ENCODE measurements at regions not wholly inside any gene's neighbourhood (a gene's known extent, or its start where the extent isn't known, plus 50 kb on each side); places are given as distances from the start of the nearest gene placed in this dataset.
"Not testable (repeated sequence)": the region's sequence is repeated elsewhere in the genome, so short reads cannot be mapped to it uniquely, and the experiment has no call there.

DNA sequence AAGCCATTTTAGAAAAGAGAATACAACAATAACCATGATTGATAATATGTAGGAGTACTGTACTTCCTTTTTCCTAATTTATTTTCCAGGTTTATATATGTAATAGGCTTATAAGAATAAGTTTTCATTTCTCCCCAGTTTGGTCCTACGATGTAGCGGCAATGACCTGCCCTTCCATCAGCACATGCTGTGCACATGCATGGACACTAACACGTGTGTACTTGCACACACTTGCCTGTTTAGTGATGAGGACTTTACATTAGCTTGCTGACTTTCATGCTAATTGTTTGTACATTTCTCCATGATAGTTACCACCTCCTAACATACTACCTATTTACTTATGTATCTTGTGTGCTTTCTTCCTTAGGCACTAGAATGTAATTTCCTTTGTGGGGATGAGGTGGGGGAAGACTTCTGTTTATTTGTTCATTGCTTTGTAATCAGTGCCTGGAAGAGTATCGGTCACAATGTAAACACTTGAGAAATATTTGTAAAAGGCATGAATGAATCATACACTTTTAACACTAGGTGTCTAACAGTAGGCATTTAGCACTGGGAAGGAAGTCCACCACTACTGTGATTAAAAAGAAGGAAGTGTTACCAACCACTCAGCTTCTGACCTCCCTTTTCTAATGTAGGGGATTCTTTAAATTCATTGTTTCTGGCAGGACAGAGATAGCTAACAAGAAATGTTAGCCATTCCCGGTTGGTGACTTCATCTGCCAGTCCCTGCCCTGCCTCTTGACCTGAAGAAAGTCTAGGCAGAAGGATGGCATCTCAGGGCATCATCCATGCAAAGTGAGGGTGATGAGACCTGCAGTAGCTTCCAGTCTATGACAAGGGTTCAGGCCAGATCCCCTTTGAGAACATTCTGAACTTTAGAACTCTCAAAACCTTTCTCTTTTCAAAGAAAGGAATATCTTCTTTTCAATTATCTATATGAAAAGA is 120.2 kb upstream of the RAB18 start:
- no peak for DNase-seq

DNA sequence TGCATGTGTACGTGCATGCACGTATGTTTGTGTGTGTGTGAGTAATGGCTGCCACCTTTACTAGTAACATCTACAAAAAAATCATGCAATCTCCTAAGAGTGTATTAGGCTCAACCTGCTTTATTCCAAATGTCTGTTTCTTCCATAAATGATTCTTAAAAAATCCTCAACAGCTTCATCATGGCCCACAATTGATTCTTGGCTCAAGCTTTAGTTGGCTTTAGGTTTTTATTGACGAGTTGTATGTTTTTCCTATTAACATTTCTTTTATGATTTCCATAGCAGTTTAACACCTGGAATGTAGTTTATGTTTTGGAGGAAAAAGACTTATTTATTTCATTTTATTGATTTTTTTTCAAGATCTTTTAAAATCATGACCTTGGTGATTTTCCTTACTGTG is 121.9 kb upstream of the RAB18 start:
- no peak for DNase-seq

DNA sequence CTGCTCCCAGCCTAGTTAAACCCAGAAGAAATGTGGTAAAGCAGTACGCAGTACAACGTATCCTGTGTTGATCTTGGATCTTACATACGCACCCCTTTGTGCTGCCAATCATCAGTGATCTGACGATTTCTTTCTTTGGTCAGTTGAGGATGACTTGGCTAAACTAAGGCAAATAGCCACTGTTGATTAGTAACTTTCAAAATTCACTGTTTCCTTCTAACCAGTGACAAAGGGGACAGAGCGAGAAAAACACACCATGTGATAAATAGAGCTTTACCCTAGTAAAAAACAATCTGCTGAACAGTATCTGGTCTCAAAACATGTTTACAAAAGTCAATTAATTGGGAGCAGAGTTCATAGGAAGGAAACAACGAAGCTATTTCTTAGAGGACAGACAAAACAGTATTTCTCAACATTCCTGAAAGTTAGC is 123.2 kb upstream of the RAB18 start:
- DNase-seq: no peak

DNA sequence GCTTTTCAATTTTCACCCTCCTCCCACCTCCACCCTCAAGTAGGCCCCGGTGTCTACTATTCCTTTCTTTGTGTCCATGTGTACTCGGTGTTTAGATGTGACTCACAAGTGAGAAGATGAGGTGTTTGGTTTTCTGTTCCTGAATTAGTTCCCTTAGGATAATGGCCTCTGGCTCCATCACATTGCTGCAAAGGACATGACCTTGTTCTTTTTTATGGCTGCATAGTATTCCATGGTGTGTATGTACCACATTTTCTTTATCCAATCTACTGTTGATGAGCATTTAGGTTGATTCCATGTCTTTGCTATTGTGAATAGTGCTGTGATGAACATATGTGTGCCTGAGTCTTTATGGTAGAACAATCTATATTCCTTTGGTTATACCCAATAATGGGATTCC is 125.1 kb upstream of the RAB18 start:
- not testable (repeated sequence) for DNase-seq

DNA sequence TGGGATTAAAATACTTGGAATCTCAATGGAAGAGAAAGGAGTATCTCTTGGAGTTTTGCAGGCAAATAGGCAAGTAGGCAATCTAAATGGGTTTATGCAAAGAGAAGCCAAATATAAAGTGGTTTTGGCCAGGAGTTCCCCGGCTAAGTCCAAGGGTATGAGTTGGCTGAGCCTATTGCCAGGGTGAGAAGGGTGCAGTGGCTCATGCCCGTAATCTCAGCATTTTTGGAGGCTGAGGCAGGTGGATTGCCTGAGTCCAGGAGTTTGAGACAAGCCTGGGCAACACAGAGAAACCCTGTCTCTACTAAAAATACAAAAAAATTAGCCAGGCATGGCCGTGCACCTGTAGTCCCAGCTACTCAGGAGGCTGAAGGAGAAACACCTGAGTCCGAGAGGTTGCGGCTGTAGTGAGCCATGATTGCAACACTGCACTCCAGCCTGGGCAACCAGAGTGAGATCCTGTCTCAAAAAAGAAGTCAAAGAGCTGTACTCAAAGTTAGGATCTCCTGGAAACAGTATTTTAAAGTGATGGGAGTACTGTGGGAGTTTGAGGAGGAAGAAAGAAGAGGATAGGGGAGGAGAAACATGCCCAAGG is 130.4 kb upstream of the RAB18 start:
- DNase-seq: no peak

DNA sequence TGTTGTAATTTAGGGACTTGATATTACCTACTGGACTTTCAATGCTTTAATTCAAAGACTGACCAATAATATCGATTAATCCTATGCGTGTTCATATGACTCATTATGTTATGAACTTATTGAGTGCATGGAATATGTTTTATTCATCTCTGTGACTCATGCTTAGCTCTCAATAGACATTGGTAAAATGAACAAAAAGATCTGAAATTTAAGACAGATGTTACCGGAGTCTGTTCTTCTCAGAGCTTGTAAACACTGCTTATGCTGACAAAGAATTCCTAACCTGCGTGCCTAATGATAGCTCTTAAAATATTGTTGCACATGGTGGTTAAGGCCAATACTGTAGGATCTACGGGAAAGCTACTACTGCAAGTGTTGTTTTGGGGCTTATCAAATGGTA is 131.5 kb upstream of the ACBD5 start:
- DNase-seq: no peak

DNA sequence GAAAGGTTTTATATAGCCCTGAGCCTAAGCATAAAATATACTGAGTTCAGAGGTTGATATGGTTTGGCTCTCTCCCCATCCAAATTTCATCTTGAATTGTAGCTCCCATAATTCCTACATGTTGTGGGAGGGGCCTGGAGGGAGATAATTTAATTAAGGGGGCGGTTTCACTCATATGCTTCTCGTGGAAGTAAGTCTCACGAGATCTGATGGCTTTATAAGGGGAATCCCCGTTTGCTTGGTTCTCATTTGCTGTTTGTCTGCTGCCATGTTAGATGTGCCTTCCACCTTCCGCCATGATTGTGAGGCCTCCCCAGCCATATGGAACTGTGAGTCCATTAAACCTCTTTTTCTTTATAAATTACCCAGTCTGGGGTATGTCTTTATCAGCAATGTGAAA is 130.8 kb upstream of the ACBD5 start:
- DNase-seq: not testable (repeated sequence)

DNA sequence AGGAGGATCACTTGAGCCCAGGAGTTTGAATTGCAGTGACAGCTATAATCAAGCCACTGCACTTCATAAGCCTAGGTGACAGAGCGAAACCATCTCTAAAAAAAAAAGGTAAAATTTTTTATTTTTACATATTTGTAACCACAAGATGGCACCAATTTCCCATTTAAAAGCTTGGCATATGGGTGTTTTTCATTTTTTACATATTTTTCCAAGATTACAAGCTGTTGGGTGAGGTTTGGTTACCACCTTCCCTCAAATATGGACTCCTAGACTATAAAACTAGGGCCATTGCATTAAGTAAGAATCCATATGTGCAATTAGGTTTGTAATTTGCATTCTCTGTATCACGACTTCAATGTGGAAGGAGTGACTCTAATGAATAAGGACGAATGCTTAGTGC is 129.3 kb upstream of the ACBD5 start:
- DNase-seq: no peak

DNA sequence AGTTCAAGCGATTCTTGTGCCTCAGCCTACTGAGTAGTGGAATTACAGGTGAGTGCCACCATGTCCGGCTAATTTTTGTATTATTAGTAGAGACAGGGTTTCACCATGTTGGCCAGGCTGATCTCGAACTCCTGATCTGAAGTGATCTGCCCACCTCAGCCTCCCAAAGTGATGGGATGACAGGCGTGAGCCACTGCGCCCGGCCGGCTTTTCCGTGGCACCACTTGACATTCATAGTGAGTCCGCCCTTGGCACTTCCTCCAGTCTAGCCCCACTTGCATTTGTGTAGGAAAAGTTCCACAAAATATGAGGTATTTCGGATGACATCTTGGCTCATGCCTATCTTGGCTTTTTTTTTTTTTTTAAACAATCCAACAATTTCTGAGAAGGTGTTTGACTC is 128.1 kb upstream of the ACBD5 start:
- no peak for DNase-seq

DNA sequence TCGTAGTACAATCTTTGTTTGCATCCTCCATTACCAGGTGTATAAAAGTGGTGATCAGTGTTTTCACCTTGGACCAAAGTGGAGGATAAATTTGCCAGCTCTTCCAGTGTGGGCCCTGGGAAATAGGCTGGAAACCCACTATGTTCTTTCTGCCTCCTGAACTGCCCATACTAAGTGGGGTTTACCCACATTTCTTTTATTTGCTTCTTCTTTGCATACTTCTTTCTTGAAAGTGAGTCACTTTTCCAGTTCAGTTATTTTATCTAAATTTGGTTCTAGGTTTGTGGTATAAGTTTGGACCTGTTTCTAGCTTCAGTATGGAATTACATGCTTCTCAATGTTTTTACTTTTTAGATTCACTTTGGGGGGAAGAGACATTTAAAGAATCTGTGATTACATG is 126.2 kb upstream of the ACBD5 start:
- no peak for DNase-seq

DNA sequence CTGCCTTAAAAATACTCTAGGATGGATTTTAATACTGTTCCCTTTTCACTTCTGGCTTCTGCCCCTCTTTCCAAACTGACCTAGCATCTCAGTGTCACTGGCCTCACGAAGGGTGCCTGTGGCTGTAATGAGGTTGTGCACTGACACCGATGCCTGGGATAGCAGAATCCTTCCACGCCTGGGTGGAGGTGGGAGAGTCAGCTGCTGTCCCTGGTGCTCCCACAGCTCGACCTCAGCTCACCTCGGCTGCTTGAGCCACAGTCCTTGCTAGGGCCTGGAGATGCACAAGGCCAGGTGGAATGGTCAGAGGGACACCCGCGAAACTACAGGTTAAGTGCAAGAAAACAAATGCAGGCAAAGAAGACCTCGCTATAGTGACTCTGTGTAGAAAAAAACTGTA is 123.4 kb upstream of the ACBD5 start:
- DNase-seq: no peak

DNA sequence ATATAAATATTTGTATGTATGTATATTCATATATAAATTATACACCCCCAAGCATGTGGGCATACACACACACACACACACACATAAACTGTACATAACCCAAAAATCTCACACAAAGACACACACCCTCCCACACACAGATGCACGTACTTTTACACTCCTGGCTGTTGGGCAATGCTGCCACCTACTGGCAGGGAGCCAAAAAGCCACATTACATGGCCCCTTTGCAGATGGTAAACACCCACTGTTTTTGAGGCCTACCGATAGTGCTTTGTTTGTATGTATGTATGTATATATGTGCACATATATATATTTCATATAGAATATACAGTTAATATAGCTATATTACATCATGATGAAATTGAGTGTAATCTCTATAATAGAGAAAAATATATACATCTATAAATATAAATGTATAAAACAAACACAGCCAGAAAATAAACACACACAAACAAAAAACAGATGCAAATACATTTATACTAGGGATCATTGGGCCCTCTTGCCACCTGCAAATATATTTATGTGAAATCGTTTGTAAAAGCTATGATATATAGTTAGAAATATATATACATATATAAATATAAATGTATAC is 120.1 kb upstream of the ACBD5 start:
- peak; percentile 85 for DNase-seq

DNA sequence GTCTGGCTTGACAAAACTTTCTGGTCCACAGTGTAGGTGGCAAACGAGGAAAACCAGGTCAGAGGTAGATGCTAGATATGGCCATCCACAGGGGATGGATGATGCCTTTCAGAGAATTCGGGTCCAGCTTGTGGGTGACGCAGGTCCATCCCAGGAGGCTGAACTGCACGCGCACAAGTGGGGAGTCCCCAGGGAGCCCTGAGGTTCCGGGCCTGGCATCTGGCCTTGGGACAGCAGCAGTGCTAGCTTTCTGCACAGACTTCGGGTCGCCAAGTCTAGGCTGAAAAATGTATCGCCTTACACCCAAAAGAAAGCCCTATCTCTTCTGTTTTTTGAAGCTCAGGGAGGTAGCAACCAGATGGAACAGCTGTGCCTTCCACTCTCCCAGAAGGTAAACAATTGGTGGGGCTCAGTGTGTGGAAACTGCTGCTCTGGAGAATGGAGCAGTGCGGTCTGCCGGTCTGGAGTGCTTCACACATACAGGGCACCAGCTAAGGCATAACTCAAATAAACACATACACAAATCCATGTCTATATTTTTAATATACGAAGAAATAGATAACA is 119.3 kb upstream of the ACBD5 start:
- DNase-seq: no peak

DNA sequence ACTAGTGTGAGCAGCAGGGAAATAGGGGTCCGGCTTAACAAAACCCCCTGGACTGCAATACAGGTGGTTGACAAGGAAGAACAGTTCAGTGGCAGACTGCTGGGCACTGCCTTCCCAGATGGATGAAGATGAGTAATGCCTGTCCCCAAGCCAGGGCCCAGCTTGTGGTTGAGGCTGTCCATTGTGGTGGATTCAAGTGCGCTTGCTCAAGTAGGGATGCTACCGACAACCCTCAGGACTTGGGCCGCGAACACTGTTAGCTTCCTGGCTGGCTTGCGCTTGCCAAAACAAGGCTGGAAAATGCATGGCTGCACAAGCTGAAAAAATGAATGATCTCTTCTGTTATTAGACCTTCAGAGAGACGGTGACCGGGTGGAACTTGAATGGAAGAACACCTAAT is 116.1 kb upstream of the ACBD5 start:
- no peak for DNase-seq

DNA sequence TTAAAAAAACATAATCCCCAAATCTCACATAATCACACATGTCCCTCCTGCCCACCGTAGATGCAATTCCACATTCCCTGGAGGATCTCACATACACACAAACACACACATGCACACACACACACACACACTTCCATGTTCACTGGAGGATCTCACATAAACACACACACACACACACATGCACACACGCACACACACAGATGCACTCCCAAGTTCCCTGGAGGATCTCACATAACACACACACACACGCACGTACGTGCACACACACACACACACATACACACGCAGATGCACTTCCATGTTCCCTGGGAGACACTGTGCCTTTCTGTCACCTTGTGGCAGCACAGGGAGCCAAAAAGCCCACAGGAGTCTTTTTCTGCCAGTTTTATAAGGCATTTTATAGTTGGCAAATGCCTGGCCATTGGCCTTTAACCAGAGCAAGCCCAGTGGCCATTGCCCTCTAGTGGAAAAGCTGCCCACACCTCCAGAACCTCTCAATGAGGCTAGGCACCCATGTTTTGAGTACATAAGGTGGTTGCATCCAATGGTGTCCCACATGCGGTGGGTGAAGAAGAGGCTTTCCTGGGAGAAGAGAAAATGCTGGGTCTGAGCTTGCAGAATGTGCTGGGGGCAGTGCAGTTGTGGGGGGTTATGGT is 115.4 kb upstream of the ACBD5 start:
- no peak for DNase-seq

DNA sequence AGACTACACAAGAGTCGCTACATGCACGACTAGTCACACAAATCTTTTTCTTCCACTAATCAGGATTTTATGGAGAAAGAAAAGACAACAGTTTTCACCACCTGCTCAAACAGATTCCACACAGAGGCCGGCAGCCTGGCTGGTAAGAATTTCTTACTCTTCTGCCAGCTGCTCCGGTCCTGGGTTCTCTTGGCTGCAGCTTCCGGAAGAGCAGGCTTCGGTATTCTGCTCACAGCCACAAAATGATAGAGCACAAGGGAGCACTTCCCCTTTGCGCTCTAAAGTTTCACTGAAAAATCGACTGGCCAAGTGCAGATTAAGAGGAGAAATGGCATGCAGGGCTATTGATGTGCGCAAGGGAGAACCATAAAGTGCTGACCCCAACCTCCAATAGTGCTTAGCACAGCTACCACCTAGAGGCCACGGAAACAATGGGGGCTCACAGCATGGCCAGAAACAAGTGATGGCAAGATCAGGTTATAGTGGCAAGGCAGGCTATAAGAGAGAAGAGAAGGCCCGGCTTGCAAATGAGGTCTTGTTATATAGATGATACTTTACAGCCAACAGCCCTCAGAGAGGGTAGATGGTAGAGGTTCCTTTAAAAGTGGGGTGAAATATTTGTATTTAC is 114.2 kb upstream of the ACBD5 start:
- DNase-seq: not testable (repeated sequence)

DNA sequence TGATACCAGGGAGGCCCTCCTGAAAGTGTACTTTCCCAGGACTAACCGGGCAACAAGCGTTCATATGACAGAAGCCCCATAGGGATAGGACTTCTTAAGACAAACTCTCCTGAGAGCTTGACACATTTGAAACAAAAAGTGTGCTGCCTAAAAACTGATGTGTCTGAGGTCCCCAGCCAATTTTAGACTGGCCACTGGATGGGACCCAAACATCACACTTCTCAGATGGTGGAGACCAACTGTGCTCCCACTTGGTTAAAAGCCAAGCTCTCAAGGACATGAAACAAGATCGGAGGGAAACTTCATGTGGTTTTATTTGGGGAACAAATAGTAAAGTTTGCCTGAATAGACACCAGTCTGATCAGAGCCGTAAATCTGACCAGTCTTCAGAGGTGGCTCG is 113.5 kb upstream of the ACBD5 start:
- not testable (repeated sequence) for DNase-seq

DNA sequence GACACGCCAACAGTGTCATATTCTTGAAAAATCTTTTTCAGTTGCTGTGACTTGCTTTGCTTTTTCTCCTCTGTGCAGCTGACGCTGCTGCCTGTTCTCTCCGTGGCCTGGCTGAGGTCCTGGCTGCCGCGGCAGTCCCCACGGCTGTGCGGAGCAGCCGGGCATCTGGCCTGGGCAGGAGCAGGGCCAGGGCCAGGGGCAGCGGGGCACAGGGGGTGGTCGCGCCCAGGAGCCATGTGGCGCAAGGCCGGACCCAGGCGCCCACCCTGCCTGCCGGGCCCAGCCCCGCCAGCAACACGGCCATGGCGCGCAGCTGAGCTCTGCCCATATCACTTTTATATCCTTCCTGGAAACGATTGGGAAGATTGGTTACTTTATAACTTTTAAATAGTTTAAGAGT is 109.4 kb upstream of the ACBD5 start:
- DNase-seq: no peak

DNA sequence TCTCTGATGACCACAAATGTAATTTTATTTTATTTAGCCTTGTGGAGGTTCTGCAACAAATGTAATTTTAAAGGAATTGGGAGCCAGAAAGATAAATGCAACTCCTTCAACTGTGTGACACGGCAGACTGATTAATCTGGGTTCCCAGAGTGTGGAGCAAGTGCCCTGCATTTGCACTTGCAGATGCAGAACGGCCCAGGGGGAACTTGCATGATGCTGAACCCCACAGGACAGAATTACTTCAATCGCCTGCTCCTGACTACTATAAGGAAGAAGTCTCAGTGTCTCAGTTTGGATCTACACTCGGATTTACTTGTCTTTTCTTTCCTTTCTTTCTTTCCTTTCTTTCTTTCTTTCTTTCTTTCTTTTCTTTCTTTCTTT is 107.2 kb upstream of the ACBD5 start:
- not testable (repeated sequence) for DNase-seq

DNA sequence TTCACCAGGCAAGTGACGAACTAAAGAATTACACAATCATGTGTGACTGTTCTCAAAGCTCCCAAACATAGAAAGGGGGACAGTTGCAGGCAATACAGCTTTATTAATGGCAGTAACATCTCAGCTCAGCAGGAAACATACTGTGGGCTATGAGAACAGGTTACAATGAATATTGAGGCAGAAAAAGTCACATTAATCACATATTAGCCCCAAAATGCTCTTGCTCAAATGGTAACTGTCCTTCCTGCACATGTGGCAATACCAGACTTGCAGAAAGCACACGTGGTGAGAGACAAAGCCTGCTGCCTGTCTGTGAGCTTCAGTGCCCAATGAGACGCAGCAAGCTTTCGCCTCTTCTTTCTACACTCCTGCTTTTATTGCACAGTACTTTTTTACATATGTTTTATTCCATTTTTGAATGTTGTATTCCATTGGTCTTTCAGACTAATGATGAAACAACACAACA is 104.9 kb upstream of the ACBD5 start:
- no peak for DNase-seq

DNA sequence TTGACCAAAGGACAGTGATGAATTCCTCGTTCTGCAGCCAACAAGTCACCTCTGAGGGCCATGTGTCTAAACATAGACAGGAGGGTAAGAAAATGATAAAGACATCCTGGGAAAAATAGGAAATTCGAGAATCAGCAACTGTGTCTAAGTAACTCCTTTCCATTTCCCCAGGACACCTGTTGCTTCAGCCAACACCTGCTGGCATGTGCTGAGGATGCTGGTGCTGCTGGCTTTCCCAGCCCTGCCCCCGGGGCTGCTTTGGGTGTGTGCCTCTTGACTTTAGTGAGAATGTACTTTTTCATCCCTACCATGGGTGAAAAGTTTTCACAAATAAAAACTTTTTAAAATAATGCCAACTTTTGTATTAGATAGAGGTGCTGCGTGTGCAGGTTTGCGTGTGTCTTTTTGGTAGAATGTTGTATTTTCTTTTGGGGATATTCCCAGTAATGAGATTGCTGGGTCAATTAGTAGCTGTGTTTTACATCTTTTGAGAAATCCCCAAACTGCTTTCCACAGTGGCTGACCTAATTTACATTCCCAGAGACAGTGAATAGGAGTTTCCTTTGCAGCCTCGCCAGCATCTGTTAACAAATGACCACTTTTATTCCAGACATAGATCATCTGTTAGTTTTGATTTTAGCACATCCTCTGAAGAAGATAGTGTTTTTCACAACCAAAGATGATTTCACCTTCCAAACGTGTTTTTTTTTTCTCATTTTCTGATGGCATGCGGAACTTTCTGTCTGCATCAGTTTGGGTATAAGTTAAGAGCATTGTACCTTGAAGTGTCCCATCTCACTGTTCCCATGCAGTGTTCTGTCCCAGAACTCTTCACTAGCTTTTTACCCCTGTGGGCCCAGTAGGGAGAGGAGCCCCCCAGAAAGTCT is 104.2 kb upstream of the ACBD5 start:
- peak; percentile 21 for DNase-seq

DNA sequence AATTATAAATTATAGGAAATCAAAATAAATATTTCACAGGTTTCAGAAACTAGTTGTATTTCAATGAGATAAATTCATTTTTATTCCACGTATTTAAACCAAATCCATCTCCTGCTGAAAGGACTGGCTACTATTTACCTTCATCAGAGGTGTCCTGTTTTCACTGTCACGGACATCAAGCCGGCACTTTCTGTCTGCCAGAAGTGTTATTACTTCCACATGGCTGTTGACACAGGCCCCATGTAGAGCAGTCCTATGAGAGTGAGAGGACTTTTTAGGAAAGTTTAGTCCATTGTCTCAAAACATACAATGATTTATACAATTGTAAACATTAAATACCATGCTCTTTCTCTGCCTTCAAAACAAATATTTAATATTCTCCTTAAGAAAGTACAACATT is 100.4 kb upstream of the ACBD5 start:
- no peak for DNase-seq

All from stimulated activated CD4-positive, alpha-beta T cell treated with anti-CD3 and anti-CD28 coated beads, Interleukin-15, amount 100 ng/mL, for 24 hours (primary cell).